Keratinocyte (primary cell): ENCODE measurements at regions not wholly inside any gene's neighbourhood (a gene's known extent, or its start where the extent isn't known, plus 50 kb on each side); places are given as distances from the start of the nearest gene placed in this dataset.

Source experiments
- CTCF ChIP-seq, 3 experiments: IDR thresholded peaks in 1 of 3; conservative IDR thresholded peaks in 1 of 3; optimal IDR thresholded peaks in 1 of 3; 2 replicates in 2 of 3; 3 replicates in 1 of 3; pipeline versions ENCODE3 to v1.5.1; 2011; ENCODE audit warnings: low read length in 3 of 3, mild to moderate bottlenecking in 3 of 3, moderate library complexity in 2 of 3, control low read depth in 1 of 3, inconsistent platforms in 1 of 3; ENCODE audit not compliant: insufficient read depth in 2 of 3; ENCODE audit errors: extremely low read depth in 1 of 3
- EZH2 ChIP-seq: IDR thresholded peaks from one replicate; pipeline ENCODE4 v1.6.1; 2012; ENCODE audit warnings: inconsistent platforms, mild to moderate bottlenecking, low read length, moderate library complexity

- TF ChIP-seq CTCF (optimal IDR thresholded peaks at IDR 0.05 in 1 of 3, IDR thresholded peaks at IDR 0.05 in 1 of 3, conservative IDR thresholded peaks at IDR 0.05 in 1 of 3; ENCODE audit: extremely low read depth in 1 of 3, insufficient read depth in 2 of 3, low read length in 3 of 3) (no peak), EZH2 (no peak)
These were observed 520.0 kb downstream of the SLC4A3 start for GRCh38 chr2:220147161-220148038.
